ENCODE measurements at regions not wholly inside any gene's neighbourhood (a gene's known extent, or its start where the extent isn't known, plus 50 kb on each side); places are given as distances from the start of the nearest gene placed in this dataset.

DNA sequence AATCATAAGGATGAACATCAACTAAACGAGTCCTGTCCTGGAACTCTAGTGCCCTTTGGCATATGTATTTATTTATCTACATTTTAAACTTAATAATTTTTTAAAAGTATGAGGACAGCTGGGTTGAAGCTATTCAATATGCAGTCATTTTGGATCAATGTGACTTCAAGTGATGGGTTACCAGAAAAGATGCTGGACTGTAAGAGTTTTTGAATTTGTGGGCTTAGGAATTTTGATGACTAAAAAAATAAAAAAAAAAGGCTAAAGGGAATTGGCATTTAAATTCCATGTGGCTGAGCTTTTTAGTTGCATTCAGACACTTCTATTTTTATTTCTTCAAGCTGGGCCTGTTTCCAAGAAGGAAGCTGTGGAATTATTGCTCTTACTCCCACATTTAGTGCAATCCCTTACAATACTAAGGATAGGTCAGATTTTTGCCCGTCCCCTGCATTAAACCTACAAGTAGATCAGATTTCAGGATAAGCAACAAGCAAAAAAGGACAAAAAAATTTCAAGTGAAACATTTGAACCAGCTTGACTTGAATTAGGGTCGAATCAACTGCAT is 704.2 kb upstream of the CITED2 start:
- TF ChIP-seq EZH2 (IDR thresholded peaks at IDR 0.05; ENCODE audit: borderline replicate concordance, low read length), result no peak
- TF ChIP-seq, protein P1, sequence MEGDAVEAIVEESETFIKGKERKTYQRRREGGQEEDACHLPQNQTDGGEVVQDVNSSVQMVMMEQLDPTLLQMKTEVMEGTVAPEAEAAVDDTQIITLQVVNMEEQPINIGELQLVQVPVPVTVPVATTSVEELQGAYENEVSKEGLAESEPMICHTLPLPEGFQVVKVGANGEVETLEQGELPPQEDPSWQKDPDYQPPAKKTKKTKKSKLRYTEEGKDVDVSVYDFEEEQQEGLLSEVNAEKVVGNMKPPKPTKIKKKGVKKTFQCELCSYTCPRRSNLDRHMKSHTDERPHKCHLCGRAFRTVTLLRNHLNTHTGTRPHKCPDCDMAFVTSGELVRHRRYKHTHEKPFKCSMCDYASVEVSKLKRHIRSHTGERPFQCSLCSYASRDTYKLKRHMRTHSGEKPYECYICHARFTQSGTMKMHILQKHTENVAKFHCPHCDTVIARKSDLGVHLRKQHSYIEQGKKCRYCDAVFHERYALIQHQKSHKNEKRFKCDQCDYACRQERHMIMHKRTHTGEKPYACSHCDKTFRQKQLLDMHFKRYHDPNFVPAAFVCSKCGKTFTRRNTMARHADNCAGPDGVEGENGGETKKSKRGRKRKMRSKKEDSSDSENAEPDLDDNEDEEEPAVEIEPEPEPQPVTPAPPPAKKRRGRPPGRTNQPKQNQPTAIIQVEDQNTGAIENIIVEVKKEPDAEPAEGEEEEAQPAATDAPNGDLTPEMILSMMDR (IDR thresholded peaks at IDR 0.05; ENCODE audit: low read length), result no peak
